Spleen (tissue), 7 donors: ENCODE measurements at regions not wholly inside any gene's neighbourhood (a gene's known extent, or its start where the extent isn't known, plus 50 kb on each side); places are given as distances from the start of the nearest gene placed in this dataset.
"Not testable (repeated sequence)": the region's sequence is repeated elsewhere in the genome, so short reads cannot be mapped to it uniquely, and the experiment has no call there.

Source experiments
- POLR2AphosphoS5 ChIP-seq, 3 donors: sonication (generic); formaldehyde crosslinking; IDR thresholded peaks; one replicate each; pipeline ENCODE4 v1.5.1; 2017; ENCODE audit warnings: antibody characterized with exemption in 3 of 3
- TF ChIP-seq, protein P1 (sequence below), 11 experiments: fragments of 200-600 bp in 7 of 11; fragments of 450-650 bp in 4 of 11; sonication (generic) in 4 of 11; IDR thresholded peaks in 8 of 11; conservative IDR thresholded peaks in 3 of 11; 1 replicate in 7 of 11; 2 replicates in 4 of 11; pipeline versions ENCODE4 v1.4.0 to v1.8.0; 2016 to 2021; ENCODE audit warnings: antibody characterized with exemption in 11 of 11, inconsistent platforms in 4 of 11, mild to moderate bottlenecking in 1 of 11
- donor health status: DM: no; HTN: no; CAD: no; lungs with moderate emphysema.
- donor health status: DM: no; HTN: no; CAD: no.
- donor health status: DM: no; HTN: no; CAD: no.

DNA sequence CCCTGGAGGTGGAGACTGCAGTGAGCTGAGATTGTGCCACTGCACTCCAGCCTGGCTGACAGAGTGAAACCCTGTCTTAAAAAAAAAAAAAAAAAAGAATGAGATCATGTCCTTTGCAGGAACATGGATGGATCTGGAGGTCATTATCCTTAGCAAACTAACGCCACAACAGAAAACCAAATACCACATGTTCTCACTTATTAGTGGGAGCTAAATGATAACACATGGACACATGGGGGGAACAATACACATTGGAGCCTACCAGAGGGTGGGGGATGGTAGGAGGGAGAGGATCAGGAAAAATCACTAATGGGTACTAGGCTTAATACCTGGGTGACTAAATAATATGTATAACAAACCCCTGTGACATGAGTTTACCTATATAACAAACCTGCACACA is 108.0 kb upstream of the FHL2 start:
- TF ChIP-seq, protein P1, sequence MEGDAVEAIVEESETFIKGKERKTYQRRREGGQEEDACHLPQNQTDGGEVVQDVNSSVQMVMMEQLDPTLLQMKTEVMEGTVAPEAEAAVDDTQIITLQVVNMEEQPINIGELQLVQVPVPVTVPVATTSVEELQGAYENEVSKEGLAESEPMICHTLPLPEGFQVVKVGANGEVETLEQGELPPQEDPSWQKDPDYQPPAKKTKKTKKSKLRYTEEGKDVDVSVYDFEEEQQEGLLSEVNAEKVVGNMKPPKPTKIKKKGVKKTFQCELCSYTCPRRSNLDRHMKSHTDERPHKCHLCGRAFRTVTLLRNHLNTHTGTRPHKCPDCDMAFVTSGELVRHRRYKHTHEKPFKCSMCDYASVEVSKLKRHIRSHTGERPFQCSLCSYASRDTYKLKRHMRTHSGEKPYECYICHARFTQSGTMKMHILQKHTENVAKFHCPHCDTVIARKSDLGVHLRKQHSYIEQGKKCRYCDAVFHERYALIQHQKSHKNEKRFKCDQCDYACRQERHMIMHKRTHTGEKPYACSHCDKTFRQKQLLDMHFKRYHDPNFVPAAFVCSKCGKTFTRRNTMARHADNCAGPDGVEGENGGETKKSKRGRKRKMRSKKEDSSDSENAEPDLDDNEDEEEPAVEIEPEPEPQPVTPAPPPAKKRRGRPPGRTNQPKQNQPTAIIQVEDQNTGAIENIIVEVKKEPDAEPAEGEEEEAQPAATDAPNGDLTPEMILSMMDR (IDR thresholded peaks at IDR 0.05 in 8 of 11, conservative IDR thresholded peaks at IDR 0.05 in 3 of 11) = not testable (repeated sequence)
- TF ChIP-seq POLR2AphosphoS5 (IDR thresholded peaks at IDR 0.05) = not testable (repeated sequence)
